ENCODE measurements at regions not wholly inside any gene's neighbourhood (a gene's known extent, or its start where the extent isn't known, plus 50 kb on each side); places are given as distances from the start of the nearest gene placed in this dataset.

DNA sequence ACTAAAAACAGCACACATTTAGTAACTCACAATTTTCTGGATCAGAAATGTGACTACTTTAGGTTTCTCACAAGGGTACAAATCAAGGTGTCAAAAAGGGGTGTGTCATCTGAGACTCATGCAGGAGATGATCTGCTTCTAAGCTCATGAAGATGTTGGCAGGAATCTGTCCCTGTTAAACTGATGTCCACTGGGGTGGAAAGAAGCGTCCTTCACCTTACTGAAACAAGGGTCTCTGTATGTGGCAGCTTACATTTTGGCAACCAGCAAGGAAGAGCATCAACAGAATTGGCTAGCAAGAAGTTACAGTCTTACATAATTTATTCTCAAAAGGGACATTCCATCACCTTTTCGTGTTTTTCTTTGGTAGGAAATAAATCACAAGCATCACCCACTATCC, 1223.8 kb downstream of the AMY1C start:
- TF ChIP-seq, protein P1, sequence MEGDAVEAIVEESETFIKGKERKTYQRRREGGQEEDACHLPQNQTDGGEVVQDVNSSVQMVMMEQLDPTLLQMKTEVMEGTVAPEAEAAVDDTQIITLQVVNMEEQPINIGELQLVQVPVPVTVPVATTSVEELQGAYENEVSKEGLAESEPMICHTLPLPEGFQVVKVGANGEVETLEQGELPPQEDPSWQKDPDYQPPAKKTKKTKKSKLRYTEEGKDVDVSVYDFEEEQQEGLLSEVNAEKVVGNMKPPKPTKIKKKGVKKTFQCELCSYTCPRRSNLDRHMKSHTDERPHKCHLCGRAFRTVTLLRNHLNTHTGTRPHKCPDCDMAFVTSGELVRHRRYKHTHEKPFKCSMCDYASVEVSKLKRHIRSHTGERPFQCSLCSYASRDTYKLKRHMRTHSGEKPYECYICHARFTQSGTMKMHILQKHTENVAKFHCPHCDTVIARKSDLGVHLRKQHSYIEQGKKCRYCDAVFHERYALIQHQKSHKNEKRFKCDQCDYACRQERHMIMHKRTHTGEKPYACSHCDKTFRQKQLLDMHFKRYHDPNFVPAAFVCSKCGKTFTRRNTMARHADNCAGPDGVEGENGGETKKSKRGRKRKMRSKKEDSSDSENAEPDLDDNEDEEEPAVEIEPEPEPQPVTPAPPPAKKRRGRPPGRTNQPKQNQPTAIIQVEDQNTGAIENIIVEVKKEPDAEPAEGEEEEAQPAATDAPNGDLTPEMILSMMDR (IDR thresholded peaks at IDR 0.05; ENCODE audit: insufficient read depth, low read length): no peak
- TF ChIP-seq, protein P2, sequence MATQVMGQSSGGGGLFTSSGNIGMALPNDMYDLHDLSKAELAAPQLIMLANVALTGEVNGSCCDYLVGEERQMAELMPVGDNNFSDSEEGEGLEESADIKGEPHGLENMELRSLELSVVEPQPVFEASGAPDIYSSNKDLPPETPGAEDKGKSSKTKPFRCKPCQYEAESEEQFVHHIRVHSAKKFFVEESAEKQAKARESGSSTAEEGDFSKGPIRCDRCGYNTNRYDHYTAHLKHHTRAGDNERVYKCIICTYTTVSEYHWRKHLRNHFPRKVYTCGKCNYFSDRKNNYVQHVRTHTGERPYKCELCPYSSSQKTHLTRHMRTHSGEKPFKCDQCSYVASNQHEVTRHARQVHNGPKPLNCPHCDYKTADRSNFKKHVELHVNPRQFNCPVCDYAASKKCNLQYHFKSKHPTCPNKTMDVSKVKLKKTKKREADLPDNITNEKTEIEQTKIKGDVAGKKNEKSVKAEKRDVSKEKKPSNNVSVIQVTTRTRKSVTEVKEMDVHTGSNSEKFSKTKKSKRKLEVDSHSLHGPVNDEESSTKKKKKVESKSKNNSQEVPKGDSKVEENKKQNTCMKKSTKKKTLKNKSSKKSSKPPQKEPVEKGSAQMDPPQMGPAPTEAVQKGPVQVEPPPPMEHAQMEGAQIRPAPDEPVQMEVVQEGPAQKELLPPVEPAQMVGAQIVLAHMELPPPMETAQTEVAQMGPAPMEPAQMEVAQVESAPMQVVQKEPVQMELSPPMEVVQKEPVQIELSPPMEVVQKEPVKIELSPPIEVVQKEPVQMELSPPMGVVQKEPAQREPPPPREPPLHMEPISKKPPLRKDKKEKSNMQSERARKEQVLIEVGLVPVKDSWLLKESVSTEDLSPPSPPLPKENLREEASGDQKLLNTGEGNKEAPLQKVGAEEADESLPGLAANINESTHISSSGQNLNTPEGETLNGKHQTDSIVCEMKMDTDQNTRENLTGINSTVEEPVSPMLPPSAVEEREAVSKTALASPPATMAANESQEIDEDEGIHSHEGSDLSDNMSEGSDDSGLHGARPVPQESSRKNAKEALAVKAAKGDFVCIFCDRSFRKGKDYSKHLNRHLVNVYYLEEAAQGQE (IDR thresholded peaks at IDR 0.05; ENCODE audit: insufficient replicate concordance, low read depth): no peak
- no peak for TF ChIP-seq POLR2AphosphoS5 (IDR thresholded peaks at IDR 0.05; ENCODE audit: low read depth)
- no peak for TF ChIP-seq GABPA (IDR thresholded peaks at IDR 0.05; ENCODE audit: low read depth)
- TF ChIP-seq SPI1 (IDR thresholded peaks at IDR 0.05; ENCODE audit: borderline replicate concordance, low read depth): no peak
